HG03159 (cell line): ENCODE measurements at regions not wholly inside any gene's neighbourhood (a gene's known extent, or its start where the extent isn't known, plus 50 kb on each side); places are given as distances from the start of the nearest gene placed in this dataset.

Experiments used
- ATAC-seq: cut with Tn5 transposase; IDR thresholded peaks from one replicate; pipeline ENCODE4 v1.9.1; 2021; ENCODE audit warnings: mild to moderate bottlenecking, moderate library complexity; ENCODE audit not compliant: unreplicated experiment

- no peak for ATAC-seq
These were observed 1368.6 kb downstream of the FSTL5 start for GRCh38 chr4:160795216-160795615.

GRCh38 chr4:160808174-160808573, 1355.6 kb downstream of the FSTL5 start:
- ATAC-seq: no peak

- no peak for ATAC-seq
These were observed 1354.2 kb downstream of the FSTL5 start for GRCh38 chr4:160809576-160809975.

GRCh38 chr4:160810424-160810823, 1353.4 kb downstream of the FSTL5 start:
- no peak for ATAC-seq

- ATAC-seq: no peak
These were observed 1352.9 kb downstream of the FSTL5 start for GRCh38 chr4:160810941-160811340.

- no peak for ATAC-seq
These were observed 1351.8 kb downstream of the FSTL5 start for GRCh38 chr4:160811956-160812355.

GRCh38 chr4:160814726-160815125, 1349.1 kb downstream of the FSTL5 start:
- ATAC-seq: no peak

- no peak for ATAC-seq
These were observed 1345.2 kb downstream of the FSTL5 start for GRCh38 chr4:160818571-160818970.

- ATAC-seq: no peak
These were observed 1344.0 kb downstream of the FSTL5 start for GRCh38 chr4:160819791-160820190.

GRCh38 chr4:160824481-160824880, 1339.3 kb downstream of the FSTL5 start:
- ATAC-seq: no peak

GRCh38 chr4:160825644-160826338, 1338.0 kb downstream of the FSTL5 start:
- no peak for ATAC-seq

- ATAC-seq: no peak
These were observed 1337.5 kb downstream of the FSTL5 start for GRCh38 chr4:160826339-160826679.

GRCh38 chr4:160831165-160831922, 1332.5 kb downstream of the FSTL5 start:
- ATAC-seq: no peak

- no peak for ATAC-seq
These were observed 1328.0 kb downstream of the FSTL5 start for GRCh38 chr4:160835789-160836188.

GRCh38 chr4:160836431-160836830, 1327.4 kb downstream of the FSTL5 start:
- ATAC-seq: no peak

- ATAC-seq: no peak
These were observed 1317.7 kb downstream of the FSTL5 start for GRCh38 chr4:160846121-160846520.

GRCh38 chr4:160847228-160847627, 1316.6 kb downstream of the FSTL5 start:
- ATAC-seq: no peak

- ATAC-seq: no peak
These were observed 1315.3 kb downstream of the FSTL5 start for GRCh38 chr4:160848489-160848888.

- ATAC-seq: no peak
These were observed 1314.7 kb downstream of the FSTL5 start for GRCh38 chr4:160848901-160849760.

GRCh38 chr4:160864253-160864652, 1299.5 kb downstream of the FSTL5 start:
- no peak for ATAC-seq

- ATAC-seq: no peak
These were observed 1293.9 kb downstream of the FSTL5 start for GRCh38 chr4:160869899-160870298.

GRCh38 chr4:160872491-160872890, 1291.3 kb downstream of the FSTL5 start:
- no peak for ATAC-seq
